ENCODE measurements at regions not wholly inside any gene's neighbourhood (a gene's known extent, or its start where the extent isn't known, plus 50 kb on each side); places are given as distances from the start of the nearest gene placed in this dataset.

GRCh38 chr3:190970560-190970959 lies 108.1 kb upstream of the GMNC start:
- TF ChIP-seq POLR2A (IDR thresholded peaks at IDR 0.05) (no peak), CTCF (IDR thresholded peaks at IDR 0.05) (no peak)
